ENCODE measurements at regions not wholly inside any gene's neighbourhood (a gene's known extent, or its start where the extent isn't known, plus 50 kb on each side); places are given as distances from the start of the nearest gene placed in this dataset.

- TF ChIP-seq CTCF (IDR thresholded peaks at IDR 0.05; ENCODE audit: low read depth, low read length, poor library complexity, severe bottlenecking) = no peak
- TF ChIP-seq EZH2phosphoT487 (IDR thresholded peaks at IDR 0.05; ENCODE audit: borderline replicate concordance, low read length) = no peak
Observed at GRCh38 chr1:195218428-195219212, 1389.6 kb downstream of the KCNT2 start.
